ENCODE measurements at regions not wholly inside any gene's neighbourhood (a gene's known extent, or its start where the extent isn't known, plus 50 kb on each side); places are given as distances from the start of the nearest gene placed in this dataset.

DNA sequence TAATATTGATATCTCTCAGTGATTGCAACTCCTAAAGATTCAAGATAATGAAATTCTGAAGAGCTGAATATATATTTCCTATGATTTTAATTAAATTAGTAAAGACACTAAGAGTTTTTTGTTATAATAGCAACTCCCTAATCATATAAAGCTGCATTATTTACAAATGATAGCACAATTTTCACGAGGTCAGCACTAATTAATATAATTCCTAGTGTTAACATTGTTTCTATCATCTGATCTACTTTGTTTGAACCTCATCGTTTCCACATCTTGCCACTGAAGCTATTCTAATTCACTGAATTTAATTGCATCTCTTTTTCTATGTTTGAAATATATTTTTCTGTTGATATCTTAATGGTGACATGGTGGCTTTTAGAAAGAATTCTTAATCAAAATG lies 279.1 kb upstream of the ADGRL4 start:
- H3K9me2 ChIP-seq (ENCODE audit: insufficient read depth, low read length): no peaks in the 10 kb centered on the region
- H2AFZ ChIP-seq (ENCODE audit: low read depth, low read length): no peak overlapping the region
- no peak for TF ChIP-seq REST (IDR thresholded peaks at IDR 0.05; ENCODE audit: borderline replicate concordance)
- no peak for TF ChIP-seq SMC3 (conservative IDR thresholded peaks at IDR 0.05; ENCODE audit: poor library complexity)
- TF ChIP-seq, protein P1, sequence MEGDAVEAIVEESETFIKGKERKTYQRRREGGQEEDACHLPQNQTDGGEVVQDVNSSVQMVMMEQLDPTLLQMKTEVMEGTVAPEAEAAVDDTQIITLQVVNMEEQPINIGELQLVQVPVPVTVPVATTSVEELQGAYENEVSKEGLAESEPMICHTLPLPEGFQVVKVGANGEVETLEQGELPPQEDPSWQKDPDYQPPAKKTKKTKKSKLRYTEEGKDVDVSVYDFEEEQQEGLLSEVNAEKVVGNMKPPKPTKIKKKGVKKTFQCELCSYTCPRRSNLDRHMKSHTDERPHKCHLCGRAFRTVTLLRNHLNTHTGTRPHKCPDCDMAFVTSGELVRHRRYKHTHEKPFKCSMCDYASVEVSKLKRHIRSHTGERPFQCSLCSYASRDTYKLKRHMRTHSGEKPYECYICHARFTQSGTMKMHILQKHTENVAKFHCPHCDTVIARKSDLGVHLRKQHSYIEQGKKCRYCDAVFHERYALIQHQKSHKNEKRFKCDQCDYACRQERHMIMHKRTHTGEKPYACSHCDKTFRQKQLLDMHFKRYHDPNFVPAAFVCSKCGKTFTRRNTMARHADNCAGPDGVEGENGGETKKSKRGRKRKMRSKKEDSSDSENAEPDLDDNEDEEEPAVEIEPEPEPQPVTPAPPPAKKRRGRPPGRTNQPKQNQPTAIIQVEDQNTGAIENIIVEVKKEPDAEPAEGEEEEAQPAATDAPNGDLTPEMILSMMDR (IDR thresholded peaks at IDR 0.05; ENCODE audit: poor library complexity, severe bottlenecking): no peak
- no peak for TF ChIP-seq EP300 (conservative IDR thresholded peaks at IDR 0.05; ENCODE audit: poor library complexity, severe bottlenecking)
- no peak for TF ChIP-seq RAD21 (conservative IDR thresholded peaks at IDR 0.05)
- TF ChIP-seq TAF1 (IDR thresholded peaks at IDR 0.05; ENCODE audit: low read depth): no peak
- TF ChIP-seq POLR2AphosphoS5 (IDR thresholded peaks at IDR 0.05): no peak
- no peak for TF ChIP-seq MXI1 (conservative IDR thresholded peaks at IDR 0.05; ENCODE audit: poor library complexity, severe bottlenecking)
- TF ChIP-seq EZH2 (IDR thresholded peaks at IDR 0.05; ENCODE audit: borderline replicate concordance, insufficient read depth, low read length, poor library complexity, severe bottlenecking): no peak

GRCh38 chr1:79283451-79283850 lies 276.9 kb upstream of the ADGRL4 start:
- no peak overlapping the region for H3K27ac ChIP-seq (ENCODE audit: low read length)
- no peaks in the 10 kb centered on the region for H3K9me2 ChIP-seq (ENCODE audit: insufficient read depth, low read length)
- H2AFZ ChIP-seq (ENCODE audit: low read depth, low read length): no peak overlapping the region
- H3K79me2 ChIP-seq (replicated peaks; ENCODE audit: insufficient read depth, low read length): no peaks in the 10 kb centered on the region
- TF ChIP-seq POLR2AphosphoS5 (IDR thresholded peaks at IDR 0.05) (no peak), EP300 (conservative IDR thresholded peaks at IDR 0.05; ENCODE audit: poor library complexity, severe bottlenecking) (no peak), RAD21 (conservative IDR thresholded peaks at IDR 0.05) (no peak), EZH2 (IDR thresholded peaks at IDR 0.05; ENCODE audit: borderline replicate concordance, insufficient read depth, low read length, poor library complexity, severe bottlenecking) (no peak), MXI1 (conservative IDR thresholded peaks at IDR 0.05; ENCODE audit: poor library complexity, severe bottlenecking) (no peak), REST (IDR thresholded peaks at IDR 0.05; ENCODE audit: borderline replicate concordance) (no peak), SMC3 (conservative IDR thresholded peaks at IDR 0.05; ENCODE audit: poor library complexity) (no peak), TAF1 (IDR thresholded peaks at IDR 0.05; ENCODE audit: low read depth) (no peak)
- TF ChIP-seq, protein P1 (IDR thresholded peaks at IDR 0.05; ENCODE audit: poor library complexity, severe bottlenecking): no peak
- no peaks in the 10 kb centered on the region for H3F3A ChIP-seq (ENCODE audit: insufficient read depth, low read length, poor library complexity, severe bottlenecking)
- no peaks in the 10 kb centered on the region for H3K27me3 ChIP-seq (ENCODE audit: insufficient read depth, low read depth, low read length)
- no peak overlapping the region for H3K4me2 ChIP-seq (ENCODE audit: low read length)
- H3K9me3 ChIP-seq (ENCODE audit: low read length): no peaks in the 10 kb centered on the region
- H3K9ac ChIP-seq (ENCODE audit: low read length): no peak overlapping the region
- H3K36me3 ChIP-seq (ENCODE audit: insufficient read depth, low read length): no peaks in the 10 kb centered on the region
- H3K4me3 ChIP-seq (ENCODE audit: low read length): no peak overlapping the region
- no peaks in the 10 kb centered on the region for H4K20me1 ChIP-seq (ENCODE audit: insufficient read depth)

More for the DNA sequence above, 279.1 kb upstream of the ADGRL4 start:
- H4K20me1 ChIP-seq (ENCODE audit: insufficient read depth): no peaks in the 10 kb centered on the region
- no peaks in the 10 kb centered on the region for H3K9me3 ChIP-seq (ENCODE audit: low read length)
- no peaks in the 10 kb centered on the region for H3K79me2 ChIP-seq (replicated peaks; ENCODE audit: insufficient read depth, low read length)
- H3K36me3 ChIP-seq (ENCODE audit: insufficient read depth, low read length): no peaks in the 10 kb centered on the region
- H3F3A ChIP-seq (ENCODE audit: insufficient read depth, low read length, poor library complexity, severe bottlenecking): no peaks in the 10 kb centered on the region
- H3K4me3 ChIP-seq (ENCODE audit: low read length): no peak overlapping the region
- H3K9ac ChIP-seq (ENCODE audit: low read length): no peak overlapping the region
- no peak overlapping the region for H3K4me2 ChIP-seq (ENCODE audit: low read length)
- H3K27me3 ChIP-seq (ENCODE audit: insufficient read depth, low read depth, low read length): no peaks in the 10 kb centered on the region
- H3K27ac ChIP-seq (ENCODE audit: low read length): no peak overlapping the region

Measured in neural cell (in vitro differentiated cells).